MM.1S (cell line): ENCODE measurements at regions not wholly inside any gene's neighbourhood (a gene's known extent, or its start where the extent isn't known, plus 50 kb on each side); places are given as distances from the start of the nearest gene placed in this dataset.
"Not testable (repeated sequence)": the region's sequence is repeated elsewhere in the genome, so short reads cannot be mapped to it uniquely, and the experiment has no call there.

Experiments
- DNase-seq: peaks from one replicate; pipeline ENCODE4 v3.0.0-alpha.2; 2015
- H2AFZ ChIP-seq: fragments of 300-600 bp; sonication (generic); 2 replicates; pipeline ENCODE4 v1.6.0; 2016; ENCODE audit warnings: antibody characterized with exemption, low read length
- H3F3A ChIP-seq: fragments of 300-600 bp; sonication (generic); 2 replicates; pipeline ENCODE4 v1.6.1; 2016; ENCODE audit warnings: mild to moderate bottlenecking, antibody characterized with exemption, low read length, moderate library complexity, mixed read lengths; ENCODE audit not compliant: insufficient read depth
- H3K27ac ChIP-seq: fragments of 300-600 bp; sonication (generic); 2 replicates; pipeline ENCODE4 v1.5.1; 2016; ENCODE audit warnings: mild to moderate bottlenecking, low read length
- H3K27me3 ChIP-seq: fragments of 300-600 bp; sonication (generic); replicated peaks from 2 replicates; pipeline ENCODE4 v1.6.0; 2016; ENCODE audit warnings: low read length; ENCODE audit not compliant: insufficient read depth
- H3K36me3 ChIP-seq: fragments of 300-600 bp; sonication (generic); replicated peaks from 2 replicates; pipeline ENCODE4 v1.6.1; 2016; ENCODE audit warnings: mild to moderate bottlenecking, low read length, mixed read lengths; ENCODE audit not compliant: insufficient read depth
- H3K4me1 ChIP-seq: fragments of 300-600 bp; sonication (generic); 2 replicates; pipeline ENCODE4 v1.6.1; 2016; ENCODE audit warnings: low read length, mixed read lengths
- H3K4me2 ChIP-seq: fragments of 300-600 bp; sonication (generic); 2 replicates; pipeline ENCODE4 v1.6.0; 2016; ENCODE audit warnings: low read depth, low read length
- H3K4me3 ChIP-seq: fragments of 300-600 bp; sonication (generic); 2 replicates; pipeline ENCODE4 v1.5.1; 2016; ENCODE audit warnings: low read length, mixed read lengths
- H3K79me2 ChIP-seq: fragments of 300-600 bp; sonication (generic); 2 replicates; pipeline ENCODE4 v1.6.1; 2016; ENCODE audit warnings: mixed run types, low read length, mixed read lengths
- H3K9ac ChIP-seq: fragments of 300-600 bp; sonication (generic); 2 replicates; pipeline ENCODE4 v1.6.1; 2016; ENCODE audit warnings: low read length, mixed read lengths
- H3K9me2 ChIP-seq: fragments of 300-600 bp; sonication (generic); replicated peaks from 2 replicates; pipeline ENCODE4 v1.6.1; 2016; ENCODE audit warnings: mild to moderate bottlenecking, low read length, mixed read lengths; ENCODE audit not compliant: insufficient read depth
- H3K9me3 ChIP-seq: fragments of 300-600 bp; sonication (generic); replicated peaks from 2 replicates; pipeline ENCODE4 v1.6.1; 2016; ENCODE audit warnings: mild to moderate bottlenecking, low read length, mixed read lengths; ENCODE audit not compliant: insufficient read depth
- H4K20me1 ChIP-seq: fragments of 300-600 bp; sonication (generic); 2 replicates; pipeline ENCODE4 v1.6.1; 2016; ENCODE audit warnings: mild to moderate bottlenecking, low read length, moderate library complexity, mixed read lengths; ENCODE audit not compliant: insufficient read depth
- EZH2 ChIP-seq: fragments of 300-600 bp; sonication (generic); optimal IDR thresholded peaks from 2 replicates; pipeline ENCODE3; 2017; ENCODE audit warnings: low read depth, mild to moderate bottlenecking, antibody characterized with exemption, low read length, mixed read lengths
- EZH2phosphoT487 ChIP-seq: fragments of 300-600 bp; sonication (generic); IDR thresholded peaks from 2 replicates; pipeline ENCODE4 v1.6.1; 2018; ENCODE audit warnings: antibody characterized with exemption, low read length
- TF ChIP-seq, protein P1 (sequence below): fragments of 300-600 bp; sonication (generic); IDR thresholded peaks from 2 replicates; pipeline ENCODE4 v1.5.1; 2016; ENCODE audit warnings: antibody characterized with exemption, low read length, mixed read lengths

DNA sequence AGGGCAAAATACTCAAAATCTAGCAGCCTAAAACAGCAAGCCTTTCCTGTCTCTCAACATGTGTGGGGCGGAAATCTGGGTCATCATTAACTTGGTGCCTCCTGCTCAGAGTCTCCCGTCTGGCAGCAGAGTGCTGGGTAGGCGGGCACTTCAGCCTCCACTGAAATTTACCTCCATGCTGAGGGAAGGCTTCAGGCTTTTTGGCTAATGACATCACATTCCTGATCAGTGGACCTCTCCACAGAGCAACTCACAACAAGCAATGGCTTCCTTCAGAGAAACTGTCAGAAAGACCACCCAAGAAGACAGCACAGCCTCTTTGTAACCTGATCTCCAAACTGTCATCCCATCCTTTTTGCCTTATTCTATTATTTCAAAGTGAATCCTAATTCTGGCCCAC, 1109.0 kb downstream of the UQCRFS1 start:
- no peaks in the 10 kb centered on the region for H3K27me3 ChIP-seq
- no peaks in the 10 kb centered on the region for H4K20me1 ChIP-seq
- no peaks in the 10 kb centered on the region for H3F3A ChIP-seq
- no peak overlapping the region for H3K4me3 ChIP-seq
- no peaks in the 10 kb centered on the region for H3K4me1 ChIP-seq
- no peaks in the 10 kb centered on the region for H3K36me3 ChIP-seq
- H2AFZ ChIP-seq: no peak overlapping the region
- no peak overlapping the region for H3K9ac ChIP-seq
- H3K9me2 ChIP-seq: no peaks in the 10 kb centered on the region
- TF ChIP-seq EZH2phosphoT487: no peak
- no peak for TF ChIP-seq EZH2
- TF ChIP-seq, protein P1, sequence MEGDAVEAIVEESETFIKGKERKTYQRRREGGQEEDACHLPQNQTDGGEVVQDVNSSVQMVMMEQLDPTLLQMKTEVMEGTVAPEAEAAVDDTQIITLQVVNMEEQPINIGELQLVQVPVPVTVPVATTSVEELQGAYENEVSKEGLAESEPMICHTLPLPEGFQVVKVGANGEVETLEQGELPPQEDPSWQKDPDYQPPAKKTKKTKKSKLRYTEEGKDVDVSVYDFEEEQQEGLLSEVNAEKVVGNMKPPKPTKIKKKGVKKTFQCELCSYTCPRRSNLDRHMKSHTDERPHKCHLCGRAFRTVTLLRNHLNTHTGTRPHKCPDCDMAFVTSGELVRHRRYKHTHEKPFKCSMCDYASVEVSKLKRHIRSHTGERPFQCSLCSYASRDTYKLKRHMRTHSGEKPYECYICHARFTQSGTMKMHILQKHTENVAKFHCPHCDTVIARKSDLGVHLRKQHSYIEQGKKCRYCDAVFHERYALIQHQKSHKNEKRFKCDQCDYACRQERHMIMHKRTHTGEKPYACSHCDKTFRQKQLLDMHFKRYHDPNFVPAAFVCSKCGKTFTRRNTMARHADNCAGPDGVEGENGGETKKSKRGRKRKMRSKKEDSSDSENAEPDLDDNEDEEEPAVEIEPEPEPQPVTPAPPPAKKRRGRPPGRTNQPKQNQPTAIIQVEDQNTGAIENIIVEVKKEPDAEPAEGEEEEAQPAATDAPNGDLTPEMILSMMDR: no peak
- H3K27ac ChIP-seq: no peak overlapping the region
- DNase-seq: no peak
- H3K9me3 ChIP-seq: no peaks in the 10 kb centered on the region
- H3K4me2 ChIP-seq: no peak overlapping the region
- H3K79me2 ChIP-seq: no peaks in the 10 kb centered on the region

DNA sequence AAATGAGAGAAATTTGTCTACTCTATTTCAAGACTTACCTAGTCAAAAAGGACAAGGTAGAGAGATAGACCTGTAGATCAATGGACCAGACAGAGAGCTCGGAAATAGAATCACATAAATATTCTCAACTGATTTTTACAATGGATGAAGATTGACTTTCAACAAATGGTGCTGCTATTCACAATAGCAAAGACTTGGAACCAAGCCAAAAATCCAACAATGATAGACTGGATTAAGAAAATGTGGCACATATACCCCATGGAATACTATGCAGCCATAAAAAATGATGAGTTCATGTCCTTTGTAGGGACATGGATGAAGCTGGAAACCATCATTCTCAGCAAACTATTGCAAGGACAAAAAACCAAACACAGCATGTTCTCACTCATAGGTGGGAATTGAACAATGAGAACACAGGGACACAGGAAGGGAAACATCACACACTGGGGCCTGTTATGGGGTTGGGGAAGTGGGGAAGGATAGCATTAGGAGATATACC, 1128.2 kb downstream of the UQCRFS1 start:
- H3K4me3 ChIP-seq, H3K79me2 ChIP-seq, H3K9me3 ChIP-seq, H3K4me1 ChIP-seq, H3K9me2 ChIP-seq, H2AFZ ChIP-seq, DNase-seq, H3K36me3 ChIP-seq, H3K9ac ChIP-seq, H4K20me1 ChIP-seq, H3F3A ChIP-seq, H3K27ac ChIP-seq, H3K4me2 ChIP-seq, H3K27me3 ChIP-seq: not testable (repeated sequence)

DNA sequence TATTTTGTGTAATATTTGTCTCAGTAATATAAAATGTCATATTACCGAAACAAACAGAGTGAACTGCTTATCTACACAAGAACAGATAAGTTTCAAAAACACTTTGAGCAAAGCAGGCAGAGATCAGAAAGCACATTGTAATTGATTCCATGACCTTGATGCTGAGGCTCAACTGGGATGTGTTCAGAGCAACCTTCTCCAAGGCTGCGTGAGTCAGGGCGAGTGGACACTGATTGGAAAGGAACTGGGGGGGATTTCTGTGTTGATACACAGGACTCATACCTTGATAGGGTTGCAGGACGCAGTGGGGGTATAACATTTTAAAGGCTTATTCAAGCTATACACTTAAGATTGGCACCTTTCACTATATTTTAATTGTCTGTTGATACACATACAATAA, 1136.3 kb downstream of the UQCRFS1 start:
- H3K9ac ChIP-seq: no peak overlapping the region
- no peaks in the 10 kb centered on the region for H3K9me3 ChIP-seq
- H3F3A ChIP-seq: no peaks in the 10 kb centered on the region; the same call in 1 of the 2 replicates
- H3K27me3 ChIP-seq: no peaks in the 10 kb centered on the region
- no peaks in the 10 kb centered on the region for H4K20me1 ChIP-seq
- no peaks in the 10 kb centered on the region for H3K9me2 ChIP-seq
- no peak overlapping the region for H3K27ac ChIP-seq
- H3K4me1 ChIP-seq: peaks cover 14% of the 10 kb centered on the region
- no peak for DNase-seq
- no peak overlapping the region for H3K4me2 ChIP-seq
- no peaks in the 10 kb centered on the region for H3K79me2 ChIP-seq
- no peak for TF ChIP-seq EZH2phosphoT487
- TF ChIP-seq, protein P1: no peak
- TF ChIP-seq EZH2: no peak
- no peak overlapping the region for H2AFZ ChIP-seq
- H3K4me3 ChIP-seq: no peak overlapping the region
- no peaks in the 10 kb centered on the region for H3K36me3 ChIP-seq

DNA sequence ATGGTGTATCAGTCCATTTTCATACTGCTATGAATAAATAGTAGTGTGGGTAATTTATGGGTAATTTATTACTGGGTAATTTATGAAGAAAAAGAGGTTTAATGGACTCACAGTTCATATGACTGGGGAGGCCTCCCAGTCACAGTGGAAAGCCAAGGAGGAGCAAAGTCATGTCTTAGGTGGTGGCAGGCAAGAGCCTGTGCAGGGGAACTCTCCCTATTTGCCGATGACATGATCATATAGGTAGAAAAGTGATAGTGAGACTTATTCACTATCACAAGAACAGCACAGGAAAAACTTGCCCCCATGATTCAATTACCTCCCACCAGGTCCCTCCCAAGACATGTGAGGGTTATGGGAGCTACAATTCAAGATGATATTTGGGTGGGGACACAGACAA, 1137.7 kb downstream of the UQCRFS1 start:
- no peak overlapping the region for H3K4me2 ChIP-seq

More for the DNA sequence above, 1137.7 kb downstream of the UQCRFS1 start:
- Histone ChIP-seq H3K79me2 (no peaks in the 10 kb centered on the region), H3F3A (no peaks in the 10 kb centered on the region; the same call in 1 of the 2 replicates), H3K9me3 (no peaks in the 10 kb centered on the region), H3K27ac (no peak overlapping the region), H3K9me2 (no peaks in the 10 kb centered on the region), H3K4me1 (peaks cover 14% of the 10 kb centered on the region), H3K4me3 (no peak overlapping the region), H3K27me3 (no peaks in the 10 kb centered on the region), H4K20me1 (no peaks in the 10 kb centered on the region), H3K9ac (no peak overlapping the region), H3K36me3 (no peaks in the 10 kb centered on the region), H2AFZ (no peak overlapping the region)
- DNase-seq: no peak
- TF ChIP-seq EZH2phosphoT487 (no peak), EZH2 (no peak)
- TF ChIP-seq, protein P1: no peak
